ENCODE measurements at regions not wholly inside any gene's neighbourhood (a gene's known extent, or its start where the extent isn't known, plus 50 kb on each side); places are given as distances from the start of the nearest gene placed in this dataset.

GRCh38 chr16:62088731-62089410, 52.6 kb upstream of the CDH8 start:
- DNase-seq = no peak
